CD4-positive, alpha-beta memory T cell (primary cell): ENCODE measurements at regions not wholly inside any gene's neighbourhood (a gene's known extent, or its start where the extent isn't known, plus 50 kb on each side); places are given as distances from the start of the nearest gene placed in this dataset.

Source experiments
- CTCF ChIA-PET: fragments of 350-600 bp; sonication (Branson Sonifier 250); formaldehyde crosslinking; loops from one replicate; lab custom pipeline; 2021; ENCODE audit warnings: inconsistent platforms; ENCODE audit not compliant: partially characterized antibody; lab: Charles Lee
- POLR2A ChIA-PET: fragments of 350-600 bp; sonication (Branson Sonifier 250); formaldehyde crosslinking; loops from one replicate; lab custom pipeline; 2021; ENCODE audit not compliant: partially characterized antibody; lab: Charles Lee
- DNase-seq, 5 donors: peaks; one replicate each; pipeline versions ENCODE4 v3.0.0 to v3.0.0-alpha.2; 2020 to 2022; ENCODE audit warnings: mixed read lengths in 1 of 5
- H3K27ac ChIP-seq: one replicate; pipeline ENCODE4 v1.7.0; 2013; ENCODE audit warnings: low read depth, low read length
- H3K27me3 ChIP-seq: 2 replicates; pipeline ENCODE4 v1.7.0; 2013; ENCODE audit warnings: mild to moderate bottlenecking, low read length, moderate library complexity; ENCODE audit not compliant: insufficient read depth
- H3K36me3 ChIP-seq: 2 replicates; pipeline ENCODE4 v1.7.0; 2013; ENCODE audit warnings: mild to moderate bottlenecking, low read length, moderate library complexity; ENCODE audit not compliant: insufficient read depth
- H3K4me1 ChIP-seq: 2 replicates; pipeline ENCODE4 v1.7.0; 2013; ENCODE audit warnings: mild to moderate bottlenecking, low read length, moderate library complexity; ENCODE audit not compliant: insufficient read depth
- H3K4me3 ChIP-seq, 2 donors: one replicate each; pipeline ENCODE4 v1.7.0; 2013; ENCODE audit warnings: low read length in 2 of 2, mild to moderate bottlenecking in 1 of 2
- H3K9me3 ChIP-seq, 2 donors: one replicate each; pipeline ENCODE4 v1.7.0; 2013; ENCODE audit warnings: low read length in 2 of 2, control low read depth in 1 of 2; ENCODE audit not compliant: control insufficient read depth in 1 of 2
- H3K27ac Mint-ChIP-seq, 7 donors: one replicate each; pipeline ENCODE4 v1.8.0; 2020 to 2021; ENCODE audit warnings: mixed read lengths in 7 of 7, mild to moderate bottlenecking in 6 of 7, inconsistent platforms in 3 of 7, moderate library complexity in 3 of 7
- H3K27me3 Mint-ChIP-seq, 2 donors: one replicate each; pipeline ENCODE4 v1.8.0; 2020 to 2021; ENCODE audit warnings: mixed read lengths in 2 of 2
- H3K36me3 Mint-ChIP-seq, 2 donors: one replicate each; pipeline ENCODE4 v1.8.0; 2020 to 2021; ENCODE audit warnings: mixed read lengths in 2 of 2, inconsistent platforms in 1 of 2, mild to moderate bottlenecking in 1 of 2
- H3K4me1 Mint-ChIP-seq, 4 donors: one replicate each; pipeline ENCODE4 v1.8.0; 2020 to 2021; ENCODE audit warnings: mixed read lengths in 4 of 4, mild to moderate bottlenecking in 1 of 4
- H3K4me3 Mint-ChIP-seq, 8 donors: one replicate each; pipeline ENCODE4 v1.8.0; 2020 to 2021; ENCODE audit warnings: mixed read lengths in 8 of 8, mild to moderate bottlenecking in 7 of 8, moderate library complexity in 6 of 8, inconsistent platforms in 3 of 8
- H3K9me3 Mint-ChIP-seq, 8 donors: one replicate each; pipeline ENCODE4 v1.8.0; 2020 to 2021; ENCODE audit warnings: mixed read lengths in 8 of 8, mild to moderate bottlenecking in 5 of 8, inconsistent platforms in 3 of 8, moderate library complexity in 1 of 8
- intact Hi-C: fragments of 100-400 bp; cut with micrococcal nuclease; formaldehyde crosslinking; loops from one replicate; pipeline ENCODE4 v1.15.1; 2023

- ChIA-PET POLR2A (no interaction called here), CTCF (no interaction called here)
- Mint-ChIP-seq H3K9me3 (peaks cover 0 to 11% (median 3%) of the 10 kb centered on the region in 8 donors), H3K4me3 (no peak overlapping the region), H3K4me1 (no peaks in the 10 kb centered on the region), H3K27ac (no peak overlapping the region), H3K27me3 (no peaks in the 10 kb centered on the region), H3K36me3 (no peaks in the 10 kb centered on the region)
- intact Hi-C loops, result no loop called here
- Histone ChIP-seq H3K27ac (no peak overlapping the region), H3K4me3 (no peak overlapping the region), H3K27me3 (no peaks in the 10 kb centered on the region), H3K36me3 (no peaks in the 10 kb centered on the region), H3K4me1 (no peaks in the 10 kb centered on the region), H3K9me3 (no peaks in the 10 kb centered on the region)
- no peak for DNase-seq
Measured at GRCh38 chr2:52312486-52312885, 1280.6 kb upstream of the NRXN1 start.

GRCh38 chr2:52311862-52312261 is 1279.9 kb upstream of the NRXN1 start:
- no peak overlapping the region for H3K4me3 Mint-ChIP-seq
- no peaks in the 10 kb centered on the region for H3K4me1 Mint-ChIP-seq
- no peak overlapping the region for H3K4me3 ChIP-seq
- peak overlapping the region in 1 of 7 donors; percentile 5 for H3K27ac Mint-ChIP-seq
- no peaks in the 10 kb centered on the region for H3K9me3 ChIP-seq
- no peaks in the 10 kb centered on the region for H3K4me1 ChIP-seq
- CTCF ChIA-PET, result no interaction called here
- POLR2A ChIA-PET, result no interaction called here
- H3K9me3 Mint-ChIP-seq, result peaks cover 0 to 11% (median 2%) of the 10 kb centered on the region in 8 donors
- no peak for DNase-seq
- H3K36me3 ChIP-seq, result no peaks in the 10 kb centered on the region
- intact Hi-C loops, result no loop called here
- no peak overlapping the region for H3K27ac ChIP-seq
- no peaks in the 10 kb centered on the region for H3K36me3 Mint-ChIP-seq
- H3K27me3 Mint-ChIP-seq, result no peaks in the 10 kb centered on the region
- no peaks in the 10 kb centered on the region for H3K27me3 ChIP-seq

- ChIA-PET CTCF (no interaction called here), POLR2A (no interaction called here)
- Histone ChIP-seq H3K4me1 (no peaks in the 10 kb centered on the region), H3K36me3 (no peaks in the 10 kb centered on the region), H3K27me3 (no peaks in the 10 kb centered on the region), H3K27ac (no peak overlapping the region), H3K9me3 (no peaks in the 10 kb centered on the region), H3K4me3 (no peak overlapping the region)
- Mint-ChIP-seq H3K4me3 (no peak overlapping the region), H3K4me1 (no peaks in the 10 kb centered on the region), H3K27me3 (no peaks in the 10 kb centered on the region), H3K9me3 (peaks cover under 1 to 15% (median 11%) of the 10 kb centered on the region in 8 donors), H3K27ac (no peak overlapping the region), H3K36me3 (no peaks in the 10 kb centered on the region)
- DNase-seq, result no peak
- intact Hi-C loops, result no loop called here
Measured at GRCh38 chr2:52308156-52308555, 1276.2 kb upstream of the NRXN1 start.

GRCh38 chr2:52294628-52295027 is 1262.7 kb upstream of the NRXN1 start:
- Histone ChIP-seq H3K4me1 (no peaks in the 10 kb centered on the region), H3K4me3 (no peak overlapping the region), H3K27ac (no peak overlapping the region), H3K36me3 (no peaks in the 10 kb centered on the region), H3K9me3 (no peaks in the 10 kb centered on the region), H3K27me3 (no peaks in the 10 kb centered on the region)
- peaks cover 0 to 7% (median 3%) of the 10 kb centered on the region in 8 donors for H3K9me3 Mint-ChIP-seq
- DNase-seq, result no peak
- ChIA-PET CTCF (no interaction called here), POLR2A (no interaction called here)
- no peak overlapping the region for H3K27ac Mint-ChIP-seq
- no peaks in the 10 kb centered on the region for H3K27me3 Mint-ChIP-seq
- H3K4me1 Mint-ChIP-seq, result no peaks in the 10 kb centered on the region
- H3K36me3 Mint-ChIP-seq, result no peaks in the 10 kb centered on the region
- no peak overlapping the region for H3K4me3 Mint-ChIP-seq
- intact Hi-C loops, result no loop called here

- no peak overlapping the region for H3K4me3 Mint-ChIP-seq
- intact Hi-C loops, result no loop called here
- CTCF ChIA-PET, result no interaction called here
Measured at GRCh38 chr2:52292801-52293200, 1260.9 kb upstream of the NRXN1 start.

GRCh38 chr2:52289741-52290140 is 1257.8 kb upstream of the NRXN1 start:
- POLR2A ChIA-PET, result no interaction called here
- no peaks in the 10 kb centered on the region for H3K36me3 ChIP-seq
- CTCF ChIA-PET, result no interaction called here
- H3K9me3 ChIP-seq, result no peaks in the 10 kb centered on the region
- H3K4me1 Mint-ChIP-seq, result no peaks in the 10 kb centered on the region
- no peak overlapping the region for H3K4me3 Mint-ChIP-seq
- H3K27ac Mint-ChIP-seq, result no peak overlapping the region
- H3K9me3 Mint-ChIP-seq, result peaks cover 0 to 8% (median 2%) of the 10 kb centered on the region in 8 donors
- no peak overlapping the region for H3K27ac ChIP-seq
- no peak overlapping the region for H3K4me3 ChIP-seq
- no peak for DNase-seq
- H3K36me3 Mint-ChIP-seq, result no peaks in the 10 kb centered on the region
- H3K4me1 ChIP-seq, result no peaks in the 10 kb centered on the region
- intact Hi-C loops, result no loop called here
- H3K27me3 Mint-ChIP-seq, result no peaks in the 10 kb centered on the region
- no peaks in the 10 kb centered on the region for H3K27me3 ChIP-seq

More at GRCh38 chr2:52292801-52293200, 1260.9 kb upstream of the NRXN1 start:
- no peaks in the 10 kb centered on the region for H3K36me3 Mint-ChIP-seq
- no peak for DNase-seq
- POLR2A ChIA-PET, result no interaction called here
- H3K4me1 Mint-ChIP-seq, result no peaks in the 10 kb centered on the region
- no peaks in the 10 kb centered on the region for H3K36me3 ChIP-seq
- peaks cover 0 to 7% (median 2%) of the 10 kb centered on the region in 8 donors for H3K9me3 Mint-ChIP-seq
- no peak overlapping the region for H3K27ac Mint-ChIP-seq
- H3K27ac ChIP-seq, result no peak overlapping the region
- no peaks in the 10 kb centered on the region for H3K9me3 ChIP-seq
- H3K27me3 Mint-ChIP-seq, result no peaks in the 10 kb centered on the region
- H3K4me1 ChIP-seq, result no peaks in the 10 kb centered on the region
- H3K4me3 ChIP-seq, result no peak overlapping the region
- H3K27me3 ChIP-seq, result no peaks in the 10 kb centered on the region

- Mint-ChIP-seq H3K4me3 (no peak overlapping the region), H3K27ac (no peak overlapping the region), H3K9me3 (peaks cover 0 to 8% (median 2%) of the 10 kb centered on the region in 8 donors), H3K27me3 (no peaks in the 10 kb centered on the region), H3K36me3 (no peaks in the 10 kb centered on the region), H3K4me1 (no peaks in the 10 kb centered on the region)
- no peaks in the 10 kb centered on the region for H3K9me3 ChIP-seq
- intact Hi-C loops, result no loop called here
- H3K4me3 ChIP-seq, result no peak overlapping the region
- no peaks in the 10 kb centered on the region for H3K27me3 ChIP-seq
- ChIA-PET CTCF (no interaction called here), POLR2A (no interaction called here)
- H3K36me3 ChIP-seq, result no peaks in the 10 kb centered on the region
- no peaks in the 10 kb centered on the region for H3K4me1 ChIP-seq
- H3K27ac ChIP-seq, result no peak overlapping the region
- no peak for DNase-seq
Measured at GRCh38 chr2:52288596-52288995, 1256.7 kb upstream of the NRXN1 start.
